ENCODE measurements at regions not wholly inside any gene's neighbourhood (a gene's known extent, or its start where the extent isn't known, plus 50 kb on each side); places are given as distances from the start of the nearest gene placed in this dataset.

DNA sequence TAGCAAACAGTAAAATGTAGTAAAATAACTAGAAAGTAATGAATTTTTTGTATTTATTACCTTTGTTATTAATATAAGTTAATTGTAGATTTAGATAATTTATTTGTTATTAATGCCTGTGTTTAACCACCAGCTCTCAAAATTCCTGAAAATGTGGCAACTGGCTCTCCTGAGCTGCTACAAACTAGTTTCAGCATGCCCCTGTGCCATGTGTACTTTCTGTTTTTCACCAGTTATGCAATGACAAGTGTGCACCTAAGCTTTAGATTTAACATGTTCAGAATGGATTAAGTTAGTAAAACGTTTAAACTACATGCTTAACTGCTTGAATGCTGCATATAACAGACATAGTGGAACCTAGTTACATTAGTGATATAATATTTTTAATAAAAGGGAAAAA, 88.1 kb downstream of the POSTN start:
- DNase-seq = no peak

DNA sequence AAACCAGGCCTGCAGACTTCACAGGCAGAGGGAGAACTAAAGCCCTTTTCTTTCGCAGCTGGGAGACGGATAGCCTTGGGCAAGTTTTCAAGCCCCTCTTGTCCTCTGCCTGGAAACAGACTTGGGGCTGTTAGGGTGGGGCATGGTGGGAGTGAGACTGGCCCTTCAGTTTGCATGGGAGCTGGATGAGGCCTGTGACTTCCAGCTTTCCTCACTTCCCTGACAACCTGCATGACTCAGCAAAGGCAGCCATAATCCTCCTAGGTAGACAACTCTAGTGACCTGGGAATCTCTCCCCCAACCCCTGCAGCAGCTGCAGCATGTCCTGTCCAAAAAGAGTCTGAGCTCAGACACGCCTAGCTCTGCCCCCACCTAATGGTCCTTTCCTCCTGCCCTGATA, 93.0 kb downstream of the POSTN start:
- no peak for DNase-seq

DNA sequence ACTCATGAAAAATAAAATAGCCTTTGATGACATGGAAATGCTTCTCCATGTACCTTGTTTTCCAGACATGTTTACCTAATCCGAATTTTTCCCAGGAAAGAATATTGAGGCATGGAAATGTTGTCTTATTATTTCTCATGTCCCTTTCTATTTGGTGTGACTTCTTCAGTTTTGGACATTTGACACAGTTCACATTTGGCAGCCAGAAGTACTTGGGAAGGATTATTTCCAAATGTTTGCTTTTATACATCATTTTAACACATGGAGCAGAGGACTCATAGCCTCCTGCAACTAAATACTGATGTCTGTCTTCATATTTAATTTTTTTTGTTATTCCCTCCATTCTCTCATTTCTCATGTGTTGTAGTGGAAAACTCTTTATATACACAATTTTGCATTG, 94.3 kb downstream of the POSTN start:
- no peak for DNase-seq

DNA sequence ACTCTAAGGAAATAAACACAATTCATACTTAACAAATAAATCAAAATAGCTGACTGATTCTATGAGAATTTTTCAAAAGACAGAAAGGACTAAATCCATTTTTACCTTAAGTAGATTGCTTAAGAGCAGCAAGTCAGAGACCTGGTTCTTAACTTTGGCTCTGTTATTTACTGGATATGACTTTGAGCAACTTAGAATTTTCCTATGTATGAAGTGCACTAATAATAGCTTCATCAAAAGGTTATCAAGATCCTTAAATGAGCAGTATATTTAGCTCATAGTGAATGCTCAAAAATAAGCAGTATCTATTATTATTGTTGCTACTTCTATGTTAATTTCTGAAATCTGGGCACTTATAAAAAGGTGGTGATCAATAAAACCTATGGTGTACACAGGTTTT, 95.3 kb downstream of the POSTN start:
- DNase-seq = no peak

DNA sequence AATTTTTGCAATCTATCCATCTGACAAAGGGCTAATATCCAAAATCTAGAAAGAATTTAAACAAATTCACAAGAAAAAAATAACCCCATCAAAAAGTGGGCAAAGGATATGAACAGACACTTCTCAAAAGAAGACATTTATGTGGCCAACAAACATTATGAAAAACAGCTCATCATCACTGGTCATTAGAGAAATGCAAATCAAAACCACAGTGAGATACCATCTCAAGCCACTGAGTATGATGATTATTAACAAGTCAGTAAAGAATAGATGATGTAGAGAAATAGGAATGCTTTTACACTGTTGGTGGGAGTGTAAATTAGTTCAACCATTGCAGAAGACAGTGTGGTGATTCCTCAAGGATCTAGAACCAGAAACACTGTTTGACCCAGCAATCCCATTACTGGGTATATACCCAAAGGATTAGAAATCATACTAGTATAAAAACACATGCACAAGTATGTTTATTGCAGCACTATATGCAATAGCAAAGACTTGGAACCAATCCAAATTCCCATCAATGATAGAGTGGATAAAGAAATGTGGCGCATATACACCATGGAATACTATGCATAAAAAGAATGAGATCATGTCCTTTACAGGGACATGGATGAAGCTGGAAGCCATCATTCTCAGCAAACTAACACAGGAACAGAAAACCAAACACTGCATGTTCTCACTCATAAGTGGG, 96.1 kb downstream of the POSTN start:
- DNase-seq = peak; percentile 45

DNA sequence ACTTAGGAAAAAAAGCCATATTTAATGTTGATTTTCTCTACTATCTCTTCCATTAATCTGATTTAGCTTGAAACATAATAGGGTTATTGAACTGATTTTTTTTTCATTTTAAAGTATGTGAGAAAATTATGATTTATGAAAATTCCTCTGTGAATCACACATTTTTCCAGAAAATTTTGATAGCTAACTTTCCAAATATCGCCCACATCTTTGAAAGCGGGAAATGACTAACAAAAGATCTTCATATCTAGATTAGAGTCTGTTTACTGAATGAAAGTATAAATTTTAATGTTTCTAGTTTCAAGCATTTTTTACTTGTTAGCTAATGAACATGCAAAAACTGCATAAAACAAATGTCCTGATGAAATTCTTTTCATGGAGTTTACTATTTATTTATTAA, 97.4 kb downstream of the POSTN start:
- DNase-seq = no peak

DNA sequence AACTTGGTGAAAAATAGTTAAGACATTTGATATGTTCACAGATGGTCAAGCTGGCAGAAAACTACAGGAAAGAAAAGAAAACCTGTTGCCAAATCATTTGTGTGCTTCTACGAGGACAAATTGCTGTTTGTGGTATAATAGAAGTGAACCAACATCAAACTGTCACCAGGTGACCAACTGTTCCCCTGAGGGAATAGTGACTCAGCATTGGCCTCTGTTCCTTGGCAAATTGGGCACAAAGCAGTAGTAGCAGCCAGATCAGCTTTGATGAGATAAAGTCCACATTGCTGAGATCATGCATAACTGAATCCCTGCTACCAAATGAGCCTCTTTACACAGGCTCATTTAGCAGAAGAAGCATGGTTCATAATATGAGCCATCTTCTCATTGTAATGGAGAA, 103.5 kb downstream of the POSTN start:
- DNase-seq = peak; percentile 28

DNA sequence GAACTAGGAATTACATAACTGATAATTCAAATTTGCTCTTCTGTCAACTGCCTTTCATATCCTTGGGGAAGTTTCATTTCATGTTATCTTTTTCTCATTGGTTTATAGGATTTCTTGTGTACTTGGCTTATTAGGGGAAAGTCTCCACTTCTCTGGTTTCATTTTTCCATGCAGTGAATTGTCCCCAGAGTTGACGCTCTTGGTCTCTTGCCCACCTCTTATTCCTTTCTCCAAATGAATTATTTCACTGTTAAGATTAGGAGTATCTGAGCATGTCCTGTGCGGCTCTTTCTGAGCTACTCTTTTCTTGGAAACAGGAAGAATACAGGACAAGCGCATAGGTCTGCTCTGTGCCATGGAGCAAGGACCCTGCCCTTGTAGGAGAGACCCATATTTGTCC, 104.8 kb downstream of the POSTN start:
- DNase-seq = no peak

DNA sequence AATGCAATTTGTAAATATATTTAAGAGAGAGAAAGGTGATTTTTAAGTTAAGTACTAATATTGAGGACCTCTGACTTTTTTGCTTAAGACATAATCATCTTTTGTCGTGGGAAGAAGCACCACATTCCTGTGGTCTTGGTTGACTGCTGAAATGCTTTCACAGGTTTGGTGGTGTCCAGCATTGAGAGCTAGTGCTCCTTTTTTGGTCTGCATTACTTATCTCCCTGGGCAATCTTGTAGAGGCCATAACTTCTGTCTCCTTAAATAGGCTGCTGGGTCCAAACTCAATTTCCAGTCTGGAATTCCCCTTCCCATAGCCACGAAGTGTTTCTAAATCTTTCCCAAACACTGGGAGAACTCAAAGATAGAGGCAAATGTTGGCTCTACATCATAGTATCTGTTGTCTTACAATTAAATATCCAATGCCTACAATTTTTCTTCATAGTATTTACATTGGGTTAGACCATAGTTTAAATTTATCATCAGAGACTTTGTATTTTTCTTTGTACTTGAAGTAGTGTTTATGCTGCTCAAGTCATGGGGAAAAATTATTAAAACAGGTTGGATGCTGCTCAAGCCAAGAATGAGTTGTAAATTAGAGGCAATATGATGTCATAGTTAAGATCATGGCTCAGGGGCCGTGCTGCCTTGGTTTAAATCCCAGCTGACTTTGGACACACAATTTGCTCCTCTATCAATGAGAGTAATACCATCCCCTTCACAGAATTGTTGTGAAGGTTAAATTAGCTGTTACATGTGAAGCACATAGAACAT, 105.6 kb downstream of the POSTN start:
- peak; percentile 97 for DNase-seq

DNA sequence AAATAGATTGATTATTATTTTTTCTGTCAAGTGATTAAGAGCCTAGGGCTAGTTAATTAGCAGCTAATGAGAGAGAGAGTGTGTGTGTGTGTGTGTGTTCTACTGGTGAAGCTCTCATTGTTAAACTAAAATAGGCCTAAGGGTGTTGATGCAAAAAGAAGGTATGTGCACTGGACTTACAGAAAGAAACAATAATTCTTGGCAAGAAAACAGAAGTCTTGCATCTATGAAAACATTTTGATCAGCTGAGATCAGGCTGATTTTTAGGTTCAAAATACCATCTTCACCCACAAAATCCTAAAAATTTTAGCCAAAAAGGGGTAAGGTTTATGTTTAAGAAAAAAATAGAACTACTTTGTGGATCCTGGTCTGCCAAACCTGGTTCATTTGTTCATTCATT, 106.5 kb downstream of the POSTN start:
- peak; percentile 70 for DNase-seq

DNA sequence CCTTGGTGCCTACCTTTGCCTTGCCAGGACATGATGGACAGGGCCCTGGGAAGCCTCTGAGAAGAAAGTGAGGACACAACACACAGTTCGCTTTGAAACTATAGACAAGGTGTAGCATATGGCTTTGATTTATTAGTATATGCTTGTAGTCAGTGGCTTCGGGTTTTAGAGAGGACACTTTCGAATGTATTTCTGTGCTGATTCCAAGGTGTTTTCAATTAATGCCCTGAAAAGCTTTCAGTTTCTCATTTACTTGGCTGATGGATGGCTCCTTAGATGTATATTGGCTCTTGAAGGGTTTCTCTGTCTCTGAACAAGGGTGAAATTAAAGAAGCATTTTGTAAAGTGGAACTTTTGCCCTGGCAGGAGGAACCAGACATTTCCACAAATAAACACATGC, 106.9 kb downstream of the POSTN start:
- DNase-seq = peak; percentile 80

DNA sequence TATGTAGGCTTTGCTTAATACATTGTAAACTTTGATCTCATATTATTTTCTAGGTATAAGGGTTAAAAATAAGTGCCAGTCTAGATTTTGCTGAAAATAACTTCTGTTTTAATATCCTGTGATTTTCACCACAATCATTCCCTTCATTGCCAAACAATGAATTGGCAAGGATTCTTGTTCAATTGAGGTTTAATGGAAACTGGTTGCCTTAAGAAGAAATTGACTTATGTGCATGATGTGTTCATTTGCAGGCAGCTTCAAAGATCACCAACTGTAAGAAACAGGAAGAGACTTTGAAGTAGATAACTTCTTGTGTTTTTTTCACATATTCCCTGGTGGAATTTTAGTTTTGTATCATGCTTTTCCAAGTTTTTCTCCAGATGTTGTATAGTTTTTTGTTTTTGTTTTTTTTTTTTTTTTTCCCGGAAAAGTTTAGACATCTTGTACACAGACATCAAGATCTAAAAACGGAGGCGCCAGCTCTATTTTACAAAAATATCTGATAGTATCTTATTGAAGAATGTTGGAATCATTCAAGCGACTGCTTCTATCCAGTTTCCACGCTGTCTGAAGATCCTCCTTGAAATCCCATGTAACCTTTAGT, 108.3 kb downstream of the POSTN start:
- DNase-seq = peak; percentile 66

DNA sequence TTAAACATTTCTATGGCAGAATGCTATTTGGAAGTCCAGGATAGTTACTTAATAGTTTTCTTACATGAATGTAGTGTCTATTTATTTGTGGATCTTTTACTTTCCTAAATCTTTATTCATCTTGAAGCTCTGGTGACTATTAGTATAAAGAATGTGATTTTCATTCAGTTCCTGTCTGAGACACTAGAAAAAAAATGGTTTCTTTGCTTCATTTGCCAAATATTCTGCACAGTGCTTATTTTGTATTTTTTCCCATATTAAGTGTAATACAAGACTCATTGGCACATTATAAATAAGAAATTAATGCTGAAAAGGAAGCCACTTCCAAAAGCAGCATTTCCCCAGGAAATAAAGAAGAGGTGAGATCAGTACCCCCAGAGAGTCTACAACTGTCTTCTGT, 109.8 kb downstream of the POSTN start:
- DNase-seq = peak; percentile 64

DNA sequence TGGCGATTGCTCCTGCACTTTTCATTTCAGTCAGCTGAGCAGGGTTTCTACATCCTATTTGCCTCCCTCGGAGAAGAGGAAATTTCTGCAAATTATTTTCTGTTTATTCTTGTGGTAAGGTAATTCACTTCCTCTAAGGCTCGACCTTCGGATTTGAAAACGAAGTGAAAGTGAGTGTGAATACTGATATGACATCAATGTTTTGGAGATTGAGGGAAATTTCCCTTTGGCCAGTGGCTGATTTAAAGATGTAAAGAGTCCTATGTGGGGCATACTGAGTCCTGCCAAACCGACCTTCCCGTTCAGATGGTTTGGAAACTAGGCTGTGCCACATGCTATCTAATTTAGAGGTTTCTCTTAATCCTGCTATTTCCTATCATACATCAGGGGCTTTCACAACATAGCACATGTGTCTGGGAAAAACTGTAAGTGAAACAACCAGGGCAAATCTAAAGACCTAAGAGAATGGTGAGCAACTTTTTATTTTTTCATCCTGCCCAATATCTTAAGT, 112.3 kb downstream of the POSTN start:
- DNase-seq = peak; percentile 58

DNA sequence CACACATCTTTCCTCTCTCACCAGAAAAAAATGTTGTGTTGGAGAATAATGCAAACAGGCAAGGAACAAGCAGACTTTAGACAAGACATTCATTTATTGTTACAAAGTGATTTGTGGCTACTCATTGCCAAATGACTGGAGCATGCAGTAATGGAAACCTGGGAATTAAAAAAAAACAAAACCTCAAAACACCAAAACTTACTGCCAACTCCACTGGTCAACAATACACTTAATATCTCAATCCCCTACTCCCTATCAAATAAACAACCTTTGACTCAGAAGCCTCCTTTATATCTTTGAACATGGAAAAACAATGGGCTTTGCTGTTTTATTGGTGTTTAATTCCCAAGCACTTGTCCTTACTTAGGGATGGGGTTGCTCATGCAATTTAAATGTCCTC, 112.8 kb downstream of the POSTN start:
- DNase-seq = peak; percentile 76

DNA sequence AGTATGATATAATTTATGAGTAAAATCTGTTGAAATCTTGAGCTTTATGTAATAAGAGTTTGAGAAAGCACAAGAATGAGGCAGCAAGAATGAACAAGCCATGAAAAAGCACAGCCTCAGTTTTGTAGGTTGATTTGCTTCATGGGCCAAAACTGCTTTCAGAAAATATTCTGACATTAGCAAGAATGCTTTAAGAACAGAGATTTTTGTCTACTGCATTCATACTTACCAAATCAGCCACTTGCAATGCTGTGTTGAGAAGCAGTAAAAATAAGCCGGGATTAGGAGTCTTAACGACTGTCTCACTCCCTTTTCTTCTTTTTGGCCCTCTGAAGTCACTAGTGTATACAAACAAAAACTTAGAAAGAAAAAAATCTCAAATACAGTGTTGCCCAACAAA, 114.5 kb downstream of the POSTN start:
- peak; percentile 38 for DNase-seq

DNA sequence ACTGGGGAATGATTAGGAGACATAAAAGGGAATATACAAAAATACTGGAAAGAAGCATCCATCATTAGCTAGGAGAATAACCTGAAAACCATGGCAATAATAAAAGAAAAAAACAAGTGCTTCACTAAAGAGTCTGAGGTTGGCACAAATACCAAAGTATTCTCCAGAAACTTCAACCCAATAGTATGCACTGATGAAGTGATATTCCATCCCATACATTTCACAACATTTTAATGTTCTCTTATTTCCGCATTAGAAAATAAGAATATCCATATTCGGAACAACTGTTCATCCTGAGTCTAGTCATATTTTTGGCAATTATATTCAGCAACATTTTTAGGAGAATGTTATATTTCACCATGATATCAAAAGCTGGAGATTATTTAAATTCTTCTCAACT, 116.2 kb downstream of the POSTN start:
- DNase-seq = no peak

DNA sequence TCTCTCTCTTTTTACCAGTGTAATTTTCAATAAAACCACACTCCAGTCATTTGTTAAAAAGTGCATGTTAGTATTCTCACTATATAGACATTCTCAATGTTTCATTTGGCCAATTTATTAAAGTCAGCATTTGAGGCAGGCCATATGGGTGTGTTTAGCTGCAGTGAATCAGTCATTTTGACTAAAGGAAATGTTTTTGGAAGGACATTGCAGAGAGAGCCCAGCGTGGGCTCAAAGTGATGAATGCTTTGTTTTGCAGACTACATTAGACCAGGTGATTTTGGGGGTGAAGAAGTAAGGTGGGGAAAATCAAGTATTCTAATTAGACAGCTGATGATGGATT, 116.7 kb downstream of the POSTN start:
- no peak for DNase-seq

DNA sequence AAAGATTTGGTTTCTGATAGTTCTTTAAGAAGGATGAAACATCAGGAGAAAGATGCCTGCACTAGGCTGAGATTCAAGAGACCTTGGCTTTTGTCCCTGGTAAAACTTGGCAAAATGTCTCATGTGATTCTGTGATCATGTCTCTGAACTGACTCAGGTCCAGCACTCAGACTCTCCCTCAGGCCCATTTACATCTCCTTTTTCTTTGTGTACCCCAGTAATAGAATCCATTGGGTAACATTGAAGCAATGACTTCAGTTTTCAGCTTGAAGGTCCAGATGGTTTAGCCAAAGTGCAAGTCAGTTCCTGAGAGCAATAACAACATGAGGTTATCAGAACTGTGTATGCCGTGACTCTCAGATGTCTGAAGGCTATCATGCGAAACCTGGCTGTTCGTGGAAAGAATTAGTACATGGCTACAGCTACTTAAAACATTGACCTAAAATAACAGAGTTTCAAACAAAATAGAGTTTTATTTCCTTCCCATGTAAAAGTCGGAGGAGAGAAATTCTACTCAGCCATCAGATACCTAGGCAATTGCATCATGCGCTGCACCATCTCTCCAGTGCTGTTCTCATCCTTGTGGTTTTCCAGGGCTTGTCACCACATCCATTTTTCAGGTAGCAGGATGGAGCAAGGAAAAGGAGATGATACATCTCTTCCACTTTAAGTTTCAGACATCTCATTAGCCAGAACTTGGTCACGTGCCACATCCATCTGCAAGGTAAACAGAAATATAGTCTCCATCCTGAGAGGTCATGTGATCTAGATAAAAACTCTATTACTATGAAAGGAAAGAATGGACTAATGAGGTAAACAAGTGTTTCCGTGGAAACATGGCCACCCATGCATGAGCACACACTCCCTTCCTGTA, 117.3 kb downstream of the POSTN start:
- peak; percentile 97 for DNase-seq

DNA sequence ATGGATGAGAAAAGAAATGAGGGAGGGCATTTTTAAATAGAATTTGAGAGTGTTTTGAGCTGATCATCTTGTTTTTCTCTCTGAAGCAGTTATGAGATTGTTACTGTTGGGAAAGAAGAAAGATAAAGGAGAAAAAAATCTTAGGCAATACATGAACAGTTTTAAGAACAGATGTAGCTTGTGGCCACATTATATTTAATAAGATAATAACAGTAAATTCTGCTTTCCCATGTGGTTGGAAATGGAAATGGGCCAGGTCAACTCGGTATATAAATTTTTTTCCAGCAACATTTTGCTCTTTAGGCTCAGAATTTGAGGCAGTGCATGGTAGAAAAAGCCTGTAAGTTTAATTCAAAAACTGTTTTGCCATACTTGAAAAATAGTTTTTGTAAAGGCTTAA, 118.7 kb downstream of the POSTN start:
- DNase-seq = peak; percentile 57

DNA sequence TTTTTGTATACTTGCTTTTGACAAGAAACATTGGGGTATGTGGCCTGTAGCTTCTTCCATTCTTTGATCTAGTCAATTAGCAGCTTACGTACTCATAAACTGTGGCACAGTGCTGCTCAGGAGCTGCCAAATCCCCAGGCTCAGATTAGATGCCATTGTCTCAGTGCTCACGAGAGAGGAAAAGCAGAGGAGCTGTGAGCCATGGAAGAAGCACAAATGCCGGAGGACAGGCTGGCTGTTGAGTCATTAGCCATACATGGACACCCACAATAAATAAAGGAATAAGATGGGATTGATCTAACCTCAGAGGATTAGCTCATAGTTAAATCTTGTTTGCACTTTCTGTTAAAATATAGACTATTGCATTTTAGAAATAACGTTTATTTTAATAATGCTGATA, 121.7 kb downstream of the POSTN start:
- peak; percentile 62 for DNase-seq

DNA sequence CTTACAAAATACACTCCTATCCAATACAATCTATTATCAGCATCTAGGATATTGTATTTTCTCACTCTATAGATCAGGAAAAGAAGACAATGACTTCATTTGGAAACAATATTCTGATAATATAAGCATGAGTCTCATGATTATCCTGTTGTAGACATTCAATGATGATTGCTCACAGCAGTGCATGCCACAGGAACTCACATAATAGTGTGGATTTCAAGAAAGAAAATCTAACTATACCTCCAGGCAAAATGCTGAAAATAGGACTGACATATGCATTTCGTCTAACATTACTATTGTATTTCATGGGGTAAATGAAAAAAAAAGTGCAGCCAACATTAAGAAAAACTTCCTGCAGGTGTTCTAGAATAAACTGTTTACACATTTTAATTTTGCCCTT, 122.6 kb downstream of the POSTN start:
- peak; percentile 76 for DNase-seq

DNA sequence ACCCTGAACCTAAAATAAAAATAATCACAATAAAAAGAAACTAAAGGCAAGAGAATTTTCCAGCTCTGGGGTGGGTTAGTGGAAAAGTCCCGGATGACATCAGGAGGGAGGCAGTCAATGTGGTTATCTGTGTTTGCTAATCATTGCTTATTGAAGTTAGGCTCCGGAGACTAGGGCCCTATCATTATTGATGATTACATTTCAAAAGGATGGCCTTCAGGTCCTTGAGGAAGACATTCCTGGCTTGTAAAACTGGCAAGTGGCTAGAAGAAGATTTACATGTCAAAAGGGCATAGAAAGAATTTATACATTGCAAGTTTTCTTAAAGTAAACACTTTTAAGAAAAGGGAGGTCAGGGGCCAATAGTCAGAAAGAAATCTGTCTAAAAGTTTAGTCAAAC, 123.4 kb downstream of the POSTN start:
- no peak for DNase-seq

All from fibroblast of upper back skin (primary cell).